Fibroblast of skin of right biceps (primary cell): ENCODE measurements at regions not wholly inside any gene's neighbourhood (a gene's known extent, or its start where the extent isn't known, plus 50 kb on each side); places are given as distances from the start of the nearest gene placed in this dataset.
A peak's percentile ranks its signal among the peaks of the same experiment; 100 is the strongest.
"Not testable (repeated sequence)": the region's sequence is repeated elsewhere in the genome, so short reads cannot be mapped to it uniquely, and the experiment has no call there.

Experiments
- DNase-seq: peaks from one replicate; pipeline ENCODE4 v3.0.0-alpha.2; 2013

DNA sequence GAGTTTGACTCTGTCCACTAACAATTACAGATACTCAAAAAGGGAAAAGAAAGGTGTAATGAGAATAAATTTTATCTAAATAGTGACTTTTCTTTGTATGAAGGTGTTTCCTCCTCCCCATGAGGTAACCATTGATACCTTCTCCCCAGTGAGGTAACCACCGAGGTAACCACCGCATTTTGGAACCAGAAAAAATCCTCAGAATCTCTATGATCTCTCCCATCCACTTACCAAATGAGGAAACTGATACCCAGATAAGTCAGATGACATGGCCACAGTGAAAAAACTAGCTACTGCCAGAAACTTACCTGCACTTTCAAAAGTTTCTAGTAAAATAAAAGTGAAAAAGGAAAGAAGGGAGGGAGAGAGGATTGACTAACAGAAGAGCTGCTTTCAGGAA is 124.0 kb upstream of the FNDC3A start:
- no peak for DNase-seq

DNA sequence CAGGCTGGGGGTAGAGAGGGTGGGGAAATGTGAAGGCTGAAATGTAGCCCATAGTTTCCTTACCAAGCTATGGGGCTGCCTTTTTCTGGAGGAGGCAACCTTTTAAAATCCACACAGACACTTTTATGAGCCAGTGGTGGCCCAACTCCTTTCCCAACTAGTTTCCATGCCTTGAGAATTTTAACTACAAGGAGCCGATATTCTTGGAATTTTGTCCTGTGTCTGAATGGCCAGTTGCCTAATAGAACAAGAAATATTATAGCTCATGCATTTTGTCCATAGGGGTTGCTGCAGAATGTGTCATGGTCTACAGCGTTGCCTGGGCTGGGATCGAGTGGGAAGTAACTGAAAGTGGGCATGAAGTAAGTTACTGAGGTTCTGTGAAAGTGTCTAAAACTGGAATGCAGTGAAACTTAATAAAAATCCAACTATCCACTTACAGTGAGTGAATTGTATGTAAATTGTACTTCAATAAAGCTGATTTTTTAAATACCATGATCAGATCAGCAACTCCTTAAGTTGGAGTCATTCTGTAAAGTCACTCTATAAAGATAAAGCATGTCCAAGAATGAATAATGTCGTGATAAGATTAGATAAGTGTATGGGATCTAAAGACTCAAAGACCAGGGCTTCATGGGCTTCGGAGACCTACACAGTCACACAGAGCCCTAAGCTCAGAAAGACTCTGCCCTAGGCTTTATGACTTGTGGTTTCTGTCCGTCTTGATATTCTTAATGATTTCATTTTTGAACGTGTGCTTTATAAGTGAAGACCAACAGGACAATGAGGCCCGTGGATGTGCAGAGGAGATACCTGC is 122.6 kb upstream of the FNDC3A start:
- no peak for DNase-seq

DNA sequence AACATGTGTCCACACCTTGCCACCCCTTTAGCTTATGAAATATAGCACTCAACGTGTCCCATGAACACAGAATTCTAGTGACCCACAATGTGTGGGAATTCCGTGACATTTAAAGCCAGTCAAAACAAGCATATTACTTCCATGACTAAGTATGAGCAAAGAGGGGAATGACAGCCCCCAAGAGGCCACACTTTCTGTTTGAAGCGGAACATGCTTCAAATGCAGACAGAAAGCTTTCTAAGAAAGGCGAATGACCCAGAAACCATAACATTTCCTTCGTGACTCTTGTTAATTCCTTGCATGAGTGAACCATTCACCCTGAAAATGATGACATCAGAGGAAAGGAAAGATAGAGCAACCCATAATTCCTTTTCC is 122.0 kb upstream of the FNDC3A start:
- peak; percentile 61 for DNase-seq

DNA sequence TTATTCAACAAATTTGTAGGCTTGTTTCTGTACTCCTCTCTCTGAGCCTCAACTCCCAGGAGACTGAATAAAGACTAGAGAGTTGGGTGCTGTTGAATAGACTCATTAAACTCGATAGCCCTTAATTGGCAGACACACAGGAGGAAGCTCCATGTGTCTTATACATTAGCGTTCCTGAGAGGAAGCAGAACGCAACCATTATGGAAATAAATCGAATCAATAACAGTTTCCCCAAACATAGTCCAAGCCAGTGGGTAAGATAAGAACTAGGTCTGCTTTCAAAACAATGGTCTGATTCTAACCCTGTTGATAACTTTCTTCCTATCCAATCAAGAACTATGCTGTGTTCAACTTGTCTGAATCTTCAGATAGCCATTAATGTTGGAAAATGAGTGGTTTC is 118.1 kb upstream of the FNDC3A start:
- DNase-seq, result no peak

DNA sequence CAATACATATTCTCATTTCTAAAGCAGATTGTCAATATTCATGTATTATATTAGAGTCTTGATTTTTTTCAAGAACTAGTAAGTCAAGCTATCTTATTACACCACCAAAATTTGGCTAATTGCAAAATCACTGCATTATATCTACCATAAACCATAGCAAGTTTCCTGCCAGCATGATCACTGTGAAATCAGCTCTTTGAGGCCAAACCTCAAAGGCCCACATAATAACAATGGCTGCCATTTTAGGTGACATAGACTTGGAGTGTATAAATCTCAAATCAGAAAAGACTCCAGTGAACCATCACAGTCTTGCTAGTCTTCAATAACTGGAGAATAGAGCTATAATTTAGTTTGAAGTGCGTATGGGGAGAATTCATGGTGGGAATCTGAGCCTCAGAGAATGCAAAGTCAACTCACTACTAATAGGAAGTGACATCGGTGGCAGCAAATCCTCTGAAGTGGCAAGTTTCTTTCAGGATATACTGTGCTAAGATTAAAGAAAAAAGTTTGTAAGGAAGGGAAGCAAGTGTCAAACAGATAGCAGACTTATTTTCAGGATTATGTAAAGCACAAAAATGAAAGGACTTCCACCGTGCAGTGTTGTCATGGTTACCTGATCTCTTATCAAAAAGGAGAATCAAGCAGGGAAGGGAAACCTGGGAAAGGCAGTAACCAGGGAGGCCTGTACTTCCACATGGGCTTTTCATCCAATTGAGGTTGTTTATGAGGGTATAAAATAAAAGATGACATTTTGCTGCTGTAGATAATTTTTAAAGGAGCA is 117.4 kb upstream of the FNDC3A start:
- DNase-seq, result no peak

DNA sequence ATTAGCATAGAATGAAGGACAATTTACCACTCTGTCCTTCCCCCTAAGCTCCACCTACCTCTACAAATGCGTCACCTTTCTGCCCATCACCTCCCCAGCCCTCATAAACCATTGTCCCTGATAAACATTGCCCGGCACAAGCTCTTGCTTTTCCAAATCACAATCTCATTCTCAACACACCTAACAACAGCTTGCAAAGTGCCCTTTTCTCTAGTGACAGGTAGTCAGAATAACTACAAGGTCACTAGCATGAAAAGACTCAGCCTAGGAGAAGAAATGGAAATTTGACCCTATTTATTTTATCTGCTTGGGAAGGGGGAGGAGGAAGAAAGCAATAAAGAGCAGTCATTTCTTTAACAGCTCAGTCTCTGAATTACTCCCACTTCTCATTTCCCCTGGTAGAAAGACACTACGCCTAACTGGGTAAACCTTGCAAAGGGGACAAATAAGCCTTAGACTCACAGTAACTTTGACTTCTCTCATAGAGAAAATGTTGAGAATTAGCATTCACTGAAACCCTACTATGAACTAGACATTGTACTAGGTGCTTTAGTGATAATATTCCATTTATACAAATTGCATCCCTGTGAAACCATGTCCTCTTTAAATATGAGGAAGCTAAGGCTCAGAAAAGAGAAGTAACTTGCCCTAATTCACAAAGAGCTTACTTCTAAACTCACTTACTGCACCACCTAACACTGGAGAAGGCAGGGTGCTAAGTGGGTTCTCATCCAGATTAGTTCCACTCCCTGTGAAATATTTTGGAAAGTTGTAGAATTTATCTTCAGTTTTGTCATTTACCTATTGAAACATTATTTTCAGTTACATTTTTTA is 116.2 kb upstream of the FNDC3A start:
- no peak for DNase-seq

DNA sequence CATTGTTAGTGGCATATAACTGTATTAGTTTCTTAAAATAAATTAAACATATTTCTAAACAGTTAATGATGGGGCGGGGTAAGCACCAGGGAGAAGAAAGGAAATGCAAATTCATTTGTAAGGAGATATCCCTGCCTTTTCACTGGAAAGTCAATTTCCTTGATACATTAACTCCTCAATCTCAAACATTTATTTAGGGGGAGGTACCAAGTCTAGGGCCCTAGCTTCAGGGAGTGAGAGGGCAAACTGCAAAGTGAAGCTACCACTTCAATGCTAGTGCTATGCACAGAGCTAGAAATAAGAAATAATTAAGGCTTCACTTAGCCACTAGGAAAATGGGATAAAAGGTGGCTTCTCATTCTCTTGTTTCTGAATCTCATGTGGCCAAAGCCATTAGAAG is 115.3 kb upstream of the FNDC3A start:
- no peak for DNase-seq

DNA sequence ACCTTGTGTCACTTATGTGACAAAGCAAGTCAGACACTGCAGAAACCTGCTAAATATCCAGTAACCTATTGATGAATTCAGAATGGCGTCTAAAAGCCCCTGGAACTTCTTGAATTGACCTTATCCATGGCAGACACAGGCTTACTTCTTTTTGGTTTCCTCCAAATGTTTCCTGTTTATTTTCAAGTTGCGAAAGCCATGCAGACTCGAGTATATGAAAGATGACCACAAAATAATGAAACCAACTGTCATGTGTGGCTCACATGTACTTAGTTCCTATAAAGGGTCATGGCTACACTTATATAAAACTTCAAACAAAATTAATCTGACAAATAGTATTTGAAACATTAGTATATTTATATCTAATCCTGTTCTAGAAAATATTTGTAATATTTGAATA is 113.1 kb upstream of the FNDC3A start:
- DNase-seq, result no peak

DNA sequence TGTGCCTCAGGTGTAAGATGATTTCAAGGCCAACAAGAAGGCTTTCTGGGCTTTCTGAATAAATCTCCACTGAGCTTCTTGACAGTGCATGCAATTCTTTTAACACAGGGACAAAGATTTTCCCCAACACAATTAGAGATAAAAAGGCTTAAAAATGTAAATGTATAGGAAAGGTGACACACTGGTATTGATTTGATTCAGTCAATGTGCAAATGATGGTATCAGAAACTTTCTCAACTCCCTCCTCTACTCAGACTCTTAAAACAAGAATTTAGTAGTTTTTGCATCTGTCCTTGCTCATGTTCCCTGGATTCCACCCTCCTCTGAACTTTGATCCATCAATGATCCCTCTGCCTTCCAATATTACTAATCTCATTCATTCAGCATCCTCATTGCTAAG is 111.6 kb upstream of the FNDC3A start:
- DNase-seq, result no peak

DNA sequence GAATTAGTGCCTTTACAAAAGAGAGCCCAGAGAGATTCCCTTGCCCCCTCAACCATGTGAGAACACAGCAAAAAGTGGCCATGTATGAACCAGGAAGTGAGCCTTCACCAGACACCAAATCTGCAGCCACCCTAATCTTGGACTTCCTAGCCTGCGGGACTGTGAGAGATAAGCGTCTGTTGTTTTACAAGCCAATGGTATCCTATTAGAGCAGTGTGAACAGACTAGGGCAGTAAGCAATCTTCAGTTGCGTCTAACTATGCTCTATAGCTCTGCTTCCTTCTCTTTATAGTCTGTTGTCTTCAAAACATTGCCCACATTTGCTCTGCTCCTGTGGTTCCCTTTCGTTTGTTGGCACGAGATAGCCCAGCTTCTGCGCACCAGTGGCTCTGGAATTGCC is 109.5 kb upstream of the FNDC3A start:
- DNase-seq, result no peak

DNA sequence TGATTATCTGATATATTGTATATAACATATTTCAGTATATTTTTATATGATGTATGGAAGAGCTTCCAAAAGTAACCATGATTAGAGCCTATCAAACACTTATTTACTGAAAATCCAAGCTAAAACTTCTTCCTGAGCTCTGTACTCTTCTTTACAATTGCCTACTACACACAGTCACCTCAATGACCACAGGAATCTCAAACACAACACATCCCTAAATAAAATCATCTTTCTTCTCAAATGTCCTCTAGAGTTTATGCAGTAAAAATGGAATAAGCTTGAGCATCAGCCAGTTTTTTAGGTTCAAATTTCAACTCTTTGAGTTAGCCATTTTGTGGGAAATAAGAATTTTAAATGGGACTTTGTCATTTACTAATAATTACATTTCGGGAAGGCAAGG is 102.6 kb upstream of the FNDC3A start:
- no peak for DNase-seq

DNA sequence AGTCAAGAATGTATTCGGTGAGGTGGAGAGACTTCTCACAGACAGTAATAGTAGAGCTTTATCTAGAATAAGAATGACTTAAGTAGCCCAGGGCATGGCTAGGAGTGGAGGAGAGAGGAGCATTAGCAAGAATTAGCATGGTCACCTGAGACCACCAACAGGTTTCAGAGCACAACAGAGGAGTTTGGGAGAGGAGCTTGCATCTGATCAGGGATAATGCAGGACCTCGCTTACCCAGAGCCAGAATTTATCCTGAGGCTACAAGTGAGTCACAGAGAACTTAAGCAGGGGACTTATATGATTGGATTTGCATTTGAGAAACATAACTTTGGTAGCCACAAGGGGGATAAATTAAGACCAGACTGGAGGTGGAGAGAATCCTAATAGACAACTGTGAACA is 102.1 kb upstream of the FNDC3A start:
- DNase-seq, result peak; percentile 49

DNA sequence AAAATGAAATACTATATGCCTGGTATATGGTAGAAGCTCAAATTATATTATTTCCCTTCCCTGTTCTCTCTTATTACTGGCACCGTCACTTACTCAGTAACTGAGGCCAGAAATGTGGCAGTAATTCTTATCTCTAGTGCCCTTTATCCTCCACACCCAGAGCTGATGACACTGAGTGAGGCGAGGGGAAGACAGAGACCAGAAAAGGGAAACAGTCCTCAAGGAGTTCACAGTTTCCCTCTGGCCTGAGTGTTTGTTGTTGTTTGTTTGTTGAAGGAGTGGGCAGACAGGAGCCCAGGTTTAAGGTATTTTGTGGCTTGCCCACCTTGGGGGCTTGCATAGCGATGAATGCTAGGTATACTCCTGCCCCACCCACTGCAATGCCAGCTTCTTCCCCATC is 101.5 kb upstream of the FNDC3A start:
- DNase-seq, result no peak

DNA sequence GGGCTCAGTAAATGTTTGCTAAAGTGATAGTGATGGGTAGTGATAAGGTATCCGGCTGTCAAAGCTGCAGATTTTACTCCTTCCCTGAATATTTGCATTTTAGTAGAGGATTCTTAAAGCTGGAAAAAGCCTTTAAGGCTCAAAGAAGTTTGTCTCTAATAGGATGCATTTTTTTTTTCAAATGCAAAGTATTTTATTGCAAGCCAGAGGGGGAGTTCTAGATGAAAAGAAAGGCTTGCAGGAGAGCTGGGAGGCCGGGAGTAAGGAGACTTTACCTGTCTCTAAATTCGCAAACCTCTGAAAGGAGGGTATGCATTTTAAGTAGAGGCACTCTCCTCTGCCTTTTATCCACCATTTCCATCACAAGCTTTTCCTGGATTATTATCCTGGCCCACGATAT is 100.7 kb upstream of the FNDC3A start:
- DNase-seq, result no peak

DNA sequence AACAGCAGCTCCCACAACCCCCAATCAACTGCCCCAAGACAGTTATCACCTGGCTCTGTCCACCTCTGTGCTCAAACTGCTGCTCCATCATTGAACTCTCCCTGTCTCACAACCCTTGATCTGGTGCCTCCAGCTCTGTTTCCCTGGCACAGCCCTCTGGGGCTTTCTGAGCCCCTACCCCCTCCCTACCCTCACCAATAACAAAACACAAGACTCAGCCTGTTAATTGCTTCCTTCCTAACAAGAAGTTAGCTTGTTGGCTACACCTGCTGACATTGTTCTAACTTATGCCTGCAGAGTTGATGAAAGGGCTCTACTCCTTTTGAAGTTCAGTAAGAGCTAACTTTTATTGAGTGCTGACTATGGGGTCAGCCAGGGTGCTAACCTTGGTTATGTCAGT is 99.4 kb upstream of the FNDC3A start:
- no peak for DNase-seq

DNA sequence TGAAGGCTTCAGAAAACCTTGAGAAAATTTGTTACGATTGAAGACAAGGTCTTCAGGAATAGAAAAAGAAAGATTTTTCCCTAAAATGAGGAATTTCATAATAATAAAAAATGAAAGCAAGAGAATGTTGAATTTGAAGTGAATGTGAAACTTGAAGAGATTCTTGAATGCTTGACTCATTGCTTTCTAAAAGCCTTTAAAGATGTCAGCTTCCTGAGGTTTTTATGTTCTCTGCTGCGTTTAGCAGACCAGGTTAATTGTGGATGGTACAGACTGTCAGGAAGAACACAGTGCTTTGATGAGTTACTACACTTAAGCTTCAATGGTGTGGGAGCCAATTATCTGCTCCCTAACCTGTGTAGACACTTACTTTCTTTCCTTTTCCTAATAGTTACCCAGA is 96.3 kb upstream of the FNDC3A start:
- DNase-seq, result no peak

DNA sequence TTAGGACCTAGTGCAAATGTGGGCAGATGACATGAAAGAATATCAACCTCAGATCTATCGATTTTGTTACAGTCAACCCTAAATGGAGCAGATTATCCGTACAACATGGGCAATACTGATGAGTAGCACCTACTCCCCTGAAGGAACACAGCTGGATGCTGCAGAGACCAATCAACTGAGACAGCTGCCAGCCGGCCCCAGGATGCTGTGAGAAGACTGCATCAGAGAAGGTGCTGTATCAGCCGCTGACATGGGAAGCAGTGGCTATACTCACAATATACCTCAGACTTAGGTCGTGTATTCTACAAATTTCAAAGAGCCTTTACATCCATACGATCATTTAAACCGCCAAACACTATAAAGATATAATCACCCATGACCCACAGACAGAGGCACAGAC is 95.9 kb upstream of the FNDC3A start:
- no peak for DNase-seq

DNA sequence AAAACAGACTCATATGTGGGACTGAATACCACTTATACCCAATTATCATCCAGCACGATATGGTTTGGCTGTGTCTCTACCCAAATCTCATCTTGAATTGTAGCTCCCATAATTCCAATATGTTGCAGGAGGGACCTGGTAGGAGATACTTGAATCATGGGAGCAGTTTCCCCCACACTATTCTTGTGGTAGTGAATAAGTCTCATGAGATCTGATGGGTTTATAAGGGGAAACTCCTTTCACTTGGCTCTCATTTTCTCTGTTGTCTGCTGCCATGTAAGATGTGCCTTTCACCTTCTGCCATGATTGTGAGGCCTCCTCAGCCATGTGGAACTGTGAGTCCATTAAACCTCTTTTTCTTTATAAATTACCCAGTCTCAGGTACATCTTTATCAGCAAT is 91.9 kb upstream of the FNDC3A start:
- DNase-seq, result not testable (repeated sequence)

DNA sequence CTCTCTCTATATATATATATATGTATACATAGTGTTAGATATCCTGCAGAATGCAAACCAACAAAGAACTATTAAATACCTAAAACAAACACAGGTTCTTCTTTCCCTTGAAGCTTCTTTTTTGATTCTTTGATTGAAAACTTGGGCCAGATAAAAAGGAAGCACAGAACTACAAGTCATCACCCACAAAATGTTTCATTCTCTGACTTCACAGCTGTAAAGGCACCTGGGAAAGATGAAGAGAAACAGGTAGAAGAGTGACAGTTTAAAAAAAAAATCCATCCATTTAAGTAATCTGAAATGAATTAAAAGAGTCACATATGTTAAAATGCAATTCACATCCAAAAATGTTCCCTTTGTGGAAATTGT is 90.7 kb upstream of the FNDC3A start:
- DNase-seq, result no peak

DNA sequence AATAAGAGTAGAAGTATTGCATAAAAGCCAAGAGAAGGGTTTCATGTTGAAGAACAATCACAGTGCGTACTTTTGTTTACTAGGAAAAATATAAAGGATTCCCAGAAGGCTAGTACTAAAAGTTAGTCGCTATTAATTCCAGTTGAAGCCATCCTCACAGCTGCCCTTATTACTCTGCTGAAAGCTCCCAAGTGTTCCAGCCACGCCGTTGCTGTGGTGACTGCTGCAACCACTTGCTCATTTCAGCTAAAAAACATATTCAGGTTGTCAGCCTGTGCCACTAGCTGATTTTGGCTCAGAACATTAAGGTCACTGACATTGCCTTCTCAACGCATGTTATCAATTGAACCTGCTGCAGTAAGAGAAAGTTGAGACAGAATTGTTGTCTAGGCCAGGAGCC is 87.1 kb upstream of the FNDC3A start:
- DNase-seq, result no peak

DNA sequence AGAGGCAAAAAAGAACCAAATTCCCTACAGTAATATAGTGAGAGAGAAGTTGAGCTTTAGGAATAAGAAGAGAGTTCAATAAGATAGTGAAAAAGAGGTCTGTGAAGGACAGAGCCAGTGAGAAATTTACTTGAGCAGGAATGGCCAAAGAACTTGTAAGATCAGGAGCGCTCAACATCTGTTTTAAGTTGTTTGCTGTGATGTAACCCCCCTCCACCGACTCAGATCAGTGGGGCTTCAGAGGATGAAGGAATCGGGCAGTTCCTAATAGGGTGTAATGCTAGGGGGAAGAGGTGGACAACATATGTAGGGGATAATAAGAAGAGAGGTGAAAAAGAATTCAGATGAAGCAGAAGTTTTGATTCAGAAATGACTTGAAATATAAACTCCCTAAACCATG is 85.3 kb upstream of the FNDC3A start:
- peak; percentile 36 for DNase-seq

DNA sequence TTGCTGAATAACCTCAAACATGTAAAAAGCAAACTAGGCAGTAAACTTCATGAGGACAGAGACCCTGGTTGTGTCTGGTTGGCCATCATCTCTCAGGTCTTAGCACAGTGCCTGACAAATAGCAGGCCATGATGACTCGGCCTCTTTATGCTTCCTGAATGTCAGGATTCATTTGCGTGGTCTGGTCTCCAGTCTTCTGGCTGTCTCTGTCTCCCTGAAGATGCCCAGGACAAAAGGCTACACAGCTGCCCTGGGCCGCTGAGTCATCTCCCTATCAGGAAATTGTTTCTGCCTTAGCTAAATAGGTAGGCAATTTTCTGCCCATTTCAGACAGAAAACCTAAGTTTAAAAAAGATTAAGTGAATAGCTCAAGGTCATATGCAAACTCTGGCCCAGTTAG is 84.1 kb upstream of the FNDC3A start:
- peak; percentile 72 for DNase-seq

DNA sequence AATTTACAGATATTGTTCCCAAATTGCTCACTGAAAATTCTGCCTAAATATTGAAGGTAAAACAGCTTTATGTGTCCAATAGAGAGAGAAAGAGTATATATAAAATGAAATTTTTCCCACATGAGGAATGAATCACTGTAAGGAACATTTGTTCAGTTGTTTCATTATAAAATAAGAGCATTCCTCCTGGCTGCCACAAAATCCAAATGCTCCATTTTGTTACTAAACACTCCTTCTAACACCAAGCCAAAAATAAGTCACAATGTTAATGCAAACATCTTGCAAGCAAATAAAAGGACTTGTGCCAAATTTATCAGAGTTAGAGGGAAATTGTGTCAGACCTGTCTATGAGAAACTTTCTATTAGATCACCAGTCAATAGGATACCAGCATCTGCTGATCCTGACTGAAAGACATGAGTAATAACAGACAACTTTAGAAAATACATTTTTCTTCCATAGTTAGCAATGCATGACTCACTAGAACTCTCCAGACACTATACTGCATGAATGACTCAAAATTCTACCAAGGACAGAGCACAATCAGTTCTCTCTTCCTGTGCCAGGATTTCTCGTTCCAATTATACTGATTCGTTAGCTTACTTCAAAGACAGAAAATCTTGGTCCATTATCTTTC is 83.5 kb upstream of the FNDC3A start:
- DNase-seq, result peak; percentile 91
